Keratinocyte (primary cell): ENCODE measurements at regions not wholly inside any gene's neighbourhood (a gene's known extent, or its start where the extent isn't known, plus 50 kb on each side); places are given as distances from the start of the nearest gene placed in this dataset.

Experiments
- DNase-seq: peaks from one replicate; pipeline ENCODE4 v3.0.0-alpha.2; 2011; ENCODE audit warnings: low read depth, missing footprints, low spot score
- FAIRE-seq: peaks from 2 replicates; lab custom pipeline; 2011; peaks lifted over from hg19 to GRCh38; lab: Jason Lieb, UNC
- H2AFZ ChIP-seq: 2 replicates; pipeline ENCODE4 v1.6.0; 2012; ENCODE audit warnings: low read length, control low read depth, inconsistent platforms; ENCODE audit not compliant: control insufficient read depth
- H3K27ac ChIP-seq: 2 replicates; pipeline ENCODE4 v1.5.1; 2011; ENCODE audit warnings: low read length; ENCODE audit not compliant: control insufficient read depth, insufficient read depth
- H3K27me3 ChIP-seq: 3 replicates; pipeline ENCODE4 v1.6.0; 2011; ENCODE audit warnings: low read length; ENCODE audit not compliant: control insufficient read depth, insufficient read depth; ENCODE audit errors: extremely low read depth
- H3K36me3 ChIP-seq, 2 experiments: 2 replicates in 1 of 2; 3 replicates in 1 of 2; pipeline ENCODE4 v1.5.1; 2011; ENCODE audit warnings: low read length in 2 of 2, mild to moderate bottlenecking in 1 of 2; ENCODE audit not compliant: control insufficient read depth in 2 of 2, insufficient read depth in 2 of 2; ENCODE audit errors: extremely low read depth in 1 of 2
- H3K4me1 ChIP-seq: 3 replicates; pipeline ENCODE4 v1.5.1; 2011; ENCODE audit warnings: low read length; ENCODE audit not compliant: control insufficient read depth, insufficient read depth; ENCODE audit errors: extremely low read depth
- H3K4me2 ChIP-seq: 3 replicates; pipeline ENCODE4 v1.6.0; 2011; ENCODE audit warnings: low read depth, low read length; ENCODE audit not compliant: control insufficient read depth, insufficient read depth; ENCODE audit errors: extremely low read depth
- H3K4me3 ChIP-seq, 3 experiments: fragments of 200-600 bp in 1 of 3; sonication (generic) in 1 of 3; 2 replicates in 2 of 3; 3 replicates in 1 of 3; pipeline ENCODE4 v1.5.1; 2011 to 2016; ENCODE audit warnings: low read length in 3 of 3, mild to moderate bottlenecking in 3 of 3, control low read depth in 2 of 3, inconsistent platforms in 1 of 3, low read depth in 1 of 3, mixed read lengths in 1 of 3, mixed run types in 1 of 3, moderate library complexity in 1 of 3; ENCODE audit not compliant: control insufficient read depth in 2 of 3, insufficient read depth in 2 of 3; ENCODE audit errors: extremely low read depth in 1 of 3
- H3K79me2 ChIP-seq: 2 replicates; pipeline ENCODE4 v1.6.0; 2012; ENCODE audit warnings: low read length; ENCODE audit not compliant: control insufficient read depth, insufficient read depth
- H3K9ac ChIP-seq: 3 replicates; pipeline ENCODE4 v1.6.0; 2011; ENCODE audit warnings: low read length; ENCODE audit not compliant: control insufficient read depth, insufficient read depth; ENCODE audit errors: extremely low read depth
- H3K9me1 ChIP-seq: 3 replicates; pipeline ENCODE4 v1.6.0; 2011; ENCODE audit warnings: low read length; ENCODE audit not compliant: control insufficient read depth, insufficient read depth; ENCODE audit errors: extremely low read depth
- H3K9me3 ChIP-seq: 2 replicates; pipeline ENCODE4 v1.5.1; 2012; ENCODE audit warnings: low read depth, low read length; ENCODE audit not compliant: control insufficient read depth
- H4K20me1 ChIP-seq: 3 replicates; pipeline ENCODE4 v1.6.0; 2011; ENCODE audit warnings: low read length; ENCODE audit not compliant: control insufficient read depth, insufficient read depth; ENCODE audit errors: extremely low read depth
- EZH2 ChIP-seq: IDR thresholded peaks from one replicate; pipeline ENCODE4 v1.6.1; 2012; ENCODE audit warnings: inconsistent platforms, mild to moderate bottlenecking, low read length, moderate library complexity
- dilution Hi-C: fragments of 300-500 bp; cut with MboI; formaldehyde crosslinking; loops from one replicate; pipeline ENCODE4 v1.7.0; 2020; ENCODE audit warnings: low sequenced_read_pairs; ENCODE audit not compliant: extremely low pct_ligation_motif_present
- TF ChIP-seq, protein P1 (sequence below), 3 experiments: IDR thresholded peaks in 1 of 3; conservative IDR thresholded peaks in 1 of 3; optimal IDR thresholded peaks in 1 of 3; 2 replicates in 2 of 3; 3 replicates in 1 of 3; pipeline versions ENCODE3 to v1.5.1; 2011; ENCODE audit warnings: low read length in 3 of 3, mild to moderate bottlenecking in 3 of 3, moderate library complexity in 2 of 3, control low read depth in 1 of 3, inconsistent platforms in 1 of 3; ENCODE audit not compliant: insufficient read depth in 2 of 3; ENCODE audit errors: extremely low read depth in 1 of 3

DNA sequence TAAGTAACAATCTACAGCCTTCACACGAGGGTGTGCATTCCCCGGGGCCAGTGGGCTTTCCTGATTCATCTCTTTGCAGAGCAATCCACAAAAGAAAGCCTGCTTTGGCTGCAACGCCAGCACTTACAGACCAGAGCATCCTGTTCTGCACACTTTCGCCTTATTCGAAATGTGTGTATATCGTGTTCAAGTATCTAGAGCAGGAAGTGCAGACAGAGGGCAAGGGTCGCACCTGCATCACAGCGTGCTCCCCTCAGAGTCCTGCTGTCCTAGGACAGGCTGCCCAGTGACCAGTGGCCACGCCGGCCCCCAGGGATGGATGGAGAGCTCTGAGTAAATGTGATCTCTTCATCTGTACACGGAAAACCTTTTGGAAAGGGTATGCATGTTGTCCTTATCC is 264.3 kb downstream of the ZNF516 start:
- Histone ChIP-seq H3K9me3 (no peaks in the 10 kb centered on the region), H3K9me1 (no peaks in the 10 kb centered on the region), H3K4me1 (no peaks in the 10 kb centered on the region), H3K27ac (no peak overlapping the region), H3K4me3 (no peak overlapping the region), H3K36me3 (no peaks in the 10 kb centered on the region), H3K9ac (no peak overlapping the region), H3K4me2 (no peak overlapping the region), H4K20me1 (no peaks in the 10 kb centered on the region), H3K79me2 (no peaks in the 10 kb centered on the region), H2AFZ (no peak overlapping the region), H3K27me3 (no peaks in the 10 kb centered on the region)
- FAIRE-seq (no peak), DNase-seq (no peak)
- TF ChIP-seq EZH2 = no peak
- TF ChIP-seq, protein P1, sequence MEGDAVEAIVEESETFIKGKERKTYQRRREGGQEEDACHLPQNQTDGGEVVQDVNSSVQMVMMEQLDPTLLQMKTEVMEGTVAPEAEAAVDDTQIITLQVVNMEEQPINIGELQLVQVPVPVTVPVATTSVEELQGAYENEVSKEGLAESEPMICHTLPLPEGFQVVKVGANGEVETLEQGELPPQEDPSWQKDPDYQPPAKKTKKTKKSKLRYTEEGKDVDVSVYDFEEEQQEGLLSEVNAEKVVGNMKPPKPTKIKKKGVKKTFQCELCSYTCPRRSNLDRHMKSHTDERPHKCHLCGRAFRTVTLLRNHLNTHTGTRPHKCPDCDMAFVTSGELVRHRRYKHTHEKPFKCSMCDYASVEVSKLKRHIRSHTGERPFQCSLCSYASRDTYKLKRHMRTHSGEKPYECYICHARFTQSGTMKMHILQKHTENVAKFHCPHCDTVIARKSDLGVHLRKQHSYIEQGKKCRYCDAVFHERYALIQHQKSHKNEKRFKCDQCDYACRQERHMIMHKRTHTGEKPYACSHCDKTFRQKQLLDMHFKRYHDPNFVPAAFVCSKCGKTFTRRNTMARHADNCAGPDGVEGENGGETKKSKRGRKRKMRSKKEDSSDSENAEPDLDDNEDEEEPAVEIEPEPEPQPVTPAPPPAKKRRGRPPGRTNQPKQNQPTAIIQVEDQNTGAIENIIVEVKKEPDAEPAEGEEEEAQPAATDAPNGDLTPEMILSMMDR (optimal IDR thresholded peaks at IDR 0.05 in 1 of 3, IDR thresholded peaks at IDR 0.05 in 1 of 3, conservative IDR thresholded peaks at IDR 0.05 in 1 of 3; ENCODE audit: extremely low read depth in 1 of 3, insufficient read depth in 2 of 3, low read length in 3 of 3) = no peak
- dilution Hi-C loops = no loop called here

DNA sequence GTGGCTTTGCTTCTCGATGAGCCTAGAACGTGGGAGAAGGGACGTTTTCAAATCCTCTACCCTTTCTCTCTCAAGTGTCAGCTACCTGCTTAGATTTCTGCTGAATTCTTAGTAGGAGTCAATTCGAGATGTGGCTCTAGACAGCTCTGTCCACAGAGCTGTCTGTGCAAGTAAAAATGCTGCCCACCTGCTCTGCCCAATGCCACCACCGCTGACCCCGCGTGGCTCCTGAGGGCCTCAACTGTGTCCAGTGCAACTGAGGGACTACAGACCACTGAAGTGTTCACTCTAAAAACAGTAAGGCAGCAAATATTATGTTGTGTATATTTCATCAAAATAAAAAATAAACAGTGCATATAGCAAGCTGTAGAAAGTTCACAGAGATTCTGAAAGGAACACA is 266.3 kb downstream of the ZNF516 start:
- no peaks in the 10 kb centered on the region for H3K4me1 ChIP-seq
- dilution Hi-C loops = no loop called here
- no peak for TF ChIP-seq EZH2
- TF ChIP-seq, protein P1 (optimal IDR thresholded peaks at IDR 0.05 in 1 of 3, IDR thresholded peaks at IDR 0.05 in 1 of 3, conservative IDR thresholded peaks at IDR 0.05 in 1 of 3; ENCODE audit: extremely low read depth in 1 of 3, insufficient read depth in 2 of 3, low read length in 3 of 3) = no peak
- no peaks in the 10 kb centered on the region for H3K36me3 ChIP-seq
- H3K27ac ChIP-seq = no peak overlapping the region
- H3K9me3 ChIP-seq = no peaks in the 10 kb centered on the region
- H3K4me2 ChIP-seq = no peak overlapping the region
- H3K27me3 ChIP-seq = no peaks in the 10 kb centered on the region
- H4K20me1 ChIP-seq = no peaks in the 10 kb centered on the region
- H2AFZ ChIP-seq = no peak overlapping the region
- no peak for DNase-seq
- H3K9ac ChIP-seq = no peak overlapping the region
- H3K9me1 ChIP-seq = no peaks in the 10 kb centered on the region
- H3K4me3 ChIP-seq = no peak overlapping the region
- no peaks in the 10 kb centered on the region for H3K79me2 ChIP-seq
- FAIRE-seq = no peak
